ENCODE measurements at regions not wholly inside any gene's neighbourhood (a gene's known extent, or its start where the extent isn't known, plus 50 kb on each side); places are given as distances from the start of the nearest gene placed in this dataset.

GRCh38 chr6:19440531-19440930 is 396.6 kb upstream of the ID4 start:
- ChIA-PET POLR2A (ENCODE audit: unreplicated experiment) (no interaction called here), CTCF (no interaction called here)
- no peak for TF ChIP-seq EZH2phosphoT487 (IDR thresholded peaks at IDR 0.05; ENCODE audit: borderline replicate concordance, low read length)
- no peak for TF ChIP-seq CTCF (conservative IDR thresholded peaks at IDR 0.05; ENCODE audit: low read depth, low read length)
- no peak for TF ChIP-seq EZH2 (IDR thresholded peaks at IDR 0.05; ENCODE audit: low read length, unreplicated experiment)
- no peak overlapping the region for H3K4me3 ChIP-seq (ENCODE audit: low read length)
- H3K27me3 ChIP-seq (ENCODE audit: low read length): no peaks in the 10 kb centered on the region
- DNase-seq (no peak), ATAC-seq (no peak)
- no peak overlapping the region for H3K4me2 ChIP-seq (ENCODE audit: low read length)
- no peaks in the 10 kb centered on the region for H3K9me2 ChIP-seq (replicated peaks; ENCODE audit: low read length)
- H3K9ac ChIP-seq (ENCODE audit: low read length): no peak overlapping the region
- no peaks in the 10 kb centered on the region for H3K79me2 ChIP-seq (ENCODE audit: low read length)
- H4K20me1 ChIP-seq (ENCODE audit: low read length): no peaks in the 10 kb centered on the region
- H3F3A ChIP-seq (ENCODE audit: low read length, unreplicated experiment): no peaks in the 10 kb centered on the region
- H3K27ac ChIP-seq (ENCODE audit: low read length): no peak overlapping the region
- BruUV-seq (replicated peaks): no TSS peak
- intact Hi-C loops (cut with micrococcal nuclease): no loop called here
- no peaks in the 10 kb centered on the region for H3K36me3 ChIP-seq (ENCODE audit: low read depth, low read length)
- H2AFZ ChIP-seq (ENCODE audit: low read length): no peak overlapping the region
- no peaks in the 10 kb centered on the region for H3K9me3 ChIP-seq (ENCODE audit: low read length)
- H3K4me1 ChIP-seq (ENCODE audit: insufficient read depth, low read length): peaks cover 14% of the 10 kb centered on the region

GRCh38 chr6:19443411-19443810 is 393.8 kb upstream of the ID4 start:
- ChIA-PET CTCF (no interaction called here), POLR2A (ENCODE audit: unreplicated experiment) (no interaction called here)
- Histone ChIP-seq H3K27me3 (ENCODE audit: low read length) (no peaks in the 10 kb centered on the region), H2AFZ (ENCODE audit: low read length) (no peak overlapping the region), H3K4me2 (ENCODE audit: low read length) (no peak overlapping the region), H3K9me3 (ENCODE audit: low read length) (no peaks in the 10 kb centered on the region), H3K4me3 (ENCODE audit: low read length) (no peak overlapping the region), H3K9me2 (replicated peaks; ENCODE audit: low read length) (no peaks in the 10 kb centered on the region), H3K9ac (ENCODE audit: low read length) (no peak overlapping the region), H3K36me3 (ENCODE audit: low read depth, low read length) (no peaks in the 10 kb centered on the region), H3K27ac (ENCODE audit: low read length) (no peak overlapping the region), H3K79me2 (ENCODE audit: low read length) (no peaks in the 10 kb centered on the region), H4K20me1 (ENCODE audit: low read length) (no peaks in the 10 kb centered on the region), H3F3A (ENCODE audit: low read length, unreplicated experiment) (no peaks in the 10 kb centered on the region), H3K4me1 (ENCODE audit: insufficient read depth, low read length) (peaks cover 18% of the 10 kb centered on the region)
- no peak for ATAC-seq
- no TSS peak for BruUV-seq (replicated peaks)
- intact Hi-C loops (cut with micrococcal nuclease): no loop called here
- DNase-seq: no peak
- no peak for TF ChIP-seq EZH2phosphoT487 (IDR thresholded peaks at IDR 0.05; ENCODE audit: borderline replicate concordance, low read length)
- TF ChIP-seq EZH2 (IDR thresholded peaks at IDR 0.05; ENCODE audit: low read length, unreplicated experiment): no peak
- no peak for TF ChIP-seq CTCF (conservative IDR thresholded peaks at IDR 0.05; ENCODE audit: low read depth, low read length)

- Histone ChIP-seq H4K20me1 (ENCODE audit: low read length) (no peaks in the 10 kb centered on the region), H3K27me3 (ENCODE audit: low read length) (no peaks in the 10 kb centered on the region), H3K9me3 (ENCODE audit: low read length) (no peaks in the 10 kb centered on the region), H2AFZ (ENCODE audit: low read length) (no peak overlapping the region), H3K36me3 (ENCODE audit: low read depth, low read length) (no peaks in the 10 kb centered on the region), H3K79me2 (ENCODE audit: low read length) (no peaks in the 10 kb centered on the region), H3F3A (ENCODE audit: low read length, unreplicated experiment) (no peaks in the 10 kb centered on the region), H3K4me2 (ENCODE audit: low read length) (no peak overlapping the region), H3K9ac (ENCODE audit: low read length) (no peak overlapping the region), H3K4me3 (ENCODE audit: low read length) (no peak overlapping the region), H3K27ac (ENCODE audit: low read length) (no peak overlapping the region), H3K9me2 (replicated peaks; ENCODE audit: low read length) (no peaks in the 10 kb centered on the region), H3K4me1 (ENCODE audit: insufficient read depth, low read length) (peaks cover 18% of the 10 kb centered on the region)
- POLR2A ChIA-PET (ENCODE audit: unreplicated experiment): no interaction called here
- intact Hi-C loops (cut with micrococcal nuclease): loop anchor here (1.0 kb wide), 1 partner anchor 27 kb away; no protein-coding TSS in a partner anchor
- CTCF ChIA-PET: no interaction called here
- no peak for ATAC-seq
- no TSS peak for BruUV-seq (replicated peaks)
- DNase-seq: no peak
- TF ChIP-seq EZH2 (IDR thresholded peaks at IDR 0.05; ENCODE audit: low read length, unreplicated experiment): no peak
- TF ChIP-seq CTCF (conservative IDR thresholded peaks at IDR 0.05; ENCODE audit: low read depth, low read length): no peak
- no peak for TF ChIP-seq EZH2phosphoT487 (IDR thresholded peaks at IDR 0.05; ENCODE audit: borderline replicate concordance, low read length)
These were observed 393.1 kb upstream of the ID4 start for GRCh38 chr6:19444041-19444440.

All from PC-3 (cell line).